ENCODE measurements at regions not wholly inside any gene's neighbourhood (a gene's known extent, or its start where the extent isn't known, plus 50 kb on each side); places are given as distances from the start of the nearest gene placed in this dataset.

DNA sequence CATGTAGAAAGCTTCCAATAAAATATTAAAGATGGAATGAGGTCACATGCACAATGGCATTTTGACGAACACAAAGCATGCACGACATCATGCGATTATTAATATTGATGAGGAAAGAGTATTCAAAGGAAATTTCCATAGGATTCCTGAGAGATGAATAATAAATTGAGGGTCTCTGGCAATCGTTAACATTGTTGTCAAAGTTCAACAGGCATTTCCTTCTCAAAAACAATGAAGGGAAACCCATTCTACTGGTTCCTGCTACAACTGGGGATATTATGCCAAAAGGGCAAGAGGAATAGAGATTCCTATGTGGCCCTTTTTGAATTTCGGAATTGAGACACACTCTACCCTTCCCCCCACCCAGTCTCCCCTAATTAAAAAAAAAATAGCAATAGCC, 128.3 kb upstream of the NUDT7 start:
- Mint-ChIP-seq H3K27ac (no peak overlapping the region), H3K4me1 (ENCODE audit: low read depth) (no peaks in the 10 kb centered on the region), H3K27me3 (peaks cover 20% of the 10 kb centered on the region), H3K9me3 (no peaks in the 10 kb centered on the region), H3K4me3 (no peak overlapping the region), H3K36me3 (ENCODE audit: low read depth) (no peaks in the 10 kb centered on the region)
- no peak for DNase-seq

DNA sequence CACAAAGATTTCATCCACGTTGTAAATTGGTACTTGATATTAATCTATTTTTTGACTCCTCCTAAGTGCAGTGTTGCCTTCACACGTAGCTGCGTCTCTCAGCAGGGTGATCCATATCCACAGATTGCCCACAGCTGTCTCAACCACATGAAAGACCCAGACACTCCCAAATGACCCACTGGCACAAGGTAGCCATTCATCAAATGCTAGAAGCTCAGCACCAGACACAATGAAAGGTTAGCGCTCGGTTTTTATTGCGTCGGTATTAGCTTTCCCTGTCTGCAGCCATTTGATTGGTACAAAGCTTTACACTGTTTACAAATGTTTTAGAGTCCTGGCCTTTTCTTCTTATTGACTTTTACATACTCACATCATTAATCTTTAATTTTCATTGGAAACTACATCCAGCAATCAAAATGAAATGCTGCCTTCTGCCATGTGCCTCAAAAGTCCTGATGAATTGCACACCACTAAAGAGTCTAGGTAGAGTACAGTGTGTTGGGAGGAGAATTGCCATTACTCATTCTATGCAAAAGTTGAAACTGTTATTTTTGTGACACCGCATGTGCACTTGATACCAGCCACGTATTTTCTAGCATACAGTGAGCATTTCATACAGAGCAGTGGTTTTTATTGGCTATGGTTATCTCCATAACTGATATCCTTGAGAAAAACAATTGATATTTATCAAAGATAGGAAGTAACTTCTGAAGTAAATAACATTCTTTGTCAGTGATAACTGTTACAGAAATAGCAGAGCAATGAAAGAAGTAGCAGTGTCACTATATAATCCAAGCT, 127.3 kb upstream of the NUDT7 start:
- Mint-ChIP-seq H3K9me3 (no peaks in the 10 kb centered on the region), H3K27me3 (peaks cover 24% of the 10 kb centered on the region), H3K36me3 (ENCODE audit: low read depth) (no peaks in the 10 kb centered on the region), H3K4me1 (ENCODE audit: low read depth) (no peaks in the 10 kb centered on the region), H3K4me3 (no peak overlapping the region), H3K27ac (no peak overlapping the region)
- DNase-seq, result no peak

DNA sequence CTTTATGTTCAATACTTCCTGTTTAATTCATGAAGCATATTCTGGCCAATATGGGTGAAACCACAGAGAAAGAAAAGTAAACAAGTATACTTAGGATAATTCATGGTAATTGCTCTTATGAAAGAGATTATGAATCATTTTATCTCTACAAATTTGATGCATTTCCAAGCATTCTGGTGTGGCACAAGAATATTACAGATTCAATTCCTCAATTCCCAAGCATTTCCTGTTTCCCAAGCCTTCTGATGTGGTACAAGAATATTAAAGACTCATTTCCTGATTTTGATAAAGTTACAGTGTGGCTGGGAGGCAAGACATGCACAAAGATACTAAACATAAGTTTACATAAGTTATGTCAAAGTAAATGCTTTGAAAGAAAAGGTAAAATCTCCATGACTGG, 126.1 kb upstream of the NUDT7 start:
- no peak for DNase-seq
- H3K4me3 Mint-ChIP-seq, result no peak overlapping the region

DNA sequence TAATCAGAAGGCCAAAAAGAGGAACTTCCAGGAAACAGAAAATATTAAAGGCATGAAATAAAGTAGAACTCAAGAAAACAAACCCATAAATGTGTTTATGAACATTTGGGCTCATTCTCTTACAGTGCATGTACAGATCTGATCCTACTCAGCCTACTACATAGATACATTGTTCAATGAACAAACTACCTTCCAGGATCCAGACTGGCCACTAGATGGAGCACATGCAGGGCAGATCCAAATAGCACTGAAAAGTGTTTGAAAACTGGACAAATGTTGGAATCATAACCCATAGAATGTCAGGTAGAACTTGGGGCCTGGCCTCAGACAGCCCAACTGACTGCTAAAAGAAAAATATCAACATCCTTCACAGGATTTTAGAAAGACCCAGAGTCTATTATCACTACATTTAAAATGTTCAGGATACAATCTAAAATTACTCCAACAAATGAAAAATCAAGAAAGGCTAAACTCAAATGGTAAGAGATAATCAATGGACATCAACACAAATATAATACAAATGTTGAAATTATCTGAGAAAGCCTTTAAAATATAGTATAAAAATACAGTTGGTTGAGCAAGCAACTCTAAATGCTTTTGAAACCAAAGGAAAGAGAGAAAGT, 122.4 kb upstream of the NUDT7 start:
- H3K27ac Mint-ChIP-seq, result no peak overlapping the region
- H3K4me1 Mint-ChIP-seq (ENCODE audit: low read depth), result no peaks in the 10 kb centered on the region
- H3K27me3 Mint-ChIP-seq, result peaks cover 22% of the 10 kb centered on the region
- DNase-seq, result no peak
- no peaks in the 10 kb centered on the region for H3K9me3 Mint-ChIP-seq
- no peak overlapping the region for H3K4me3 Mint-ChIP-seq
- no peaks in the 10 kb centered on the region for H3K36me3 Mint-ChIP-seq (ENCODE audit: low read depth)

More for the DNA sequence above, 126.1 kb upstream of the NUDT7 start:
- H3K36me3 Mint-ChIP-seq (ENCODE audit: low read depth), result no peaks in the 10 kb centered on the region
- peaks cover 30% of the 10 kb centered on the region for H3K27me3 Mint-ChIP-seq
- H3K4me1 Mint-ChIP-seq (ENCODE audit: low read depth), result no peaks in the 10 kb centered on the region
- H3K9me3 Mint-ChIP-seq, result no peaks in the 10 kb centered on the region
- H3K27ac Mint-ChIP-seq, result no peak overlapping the region

DNA sequence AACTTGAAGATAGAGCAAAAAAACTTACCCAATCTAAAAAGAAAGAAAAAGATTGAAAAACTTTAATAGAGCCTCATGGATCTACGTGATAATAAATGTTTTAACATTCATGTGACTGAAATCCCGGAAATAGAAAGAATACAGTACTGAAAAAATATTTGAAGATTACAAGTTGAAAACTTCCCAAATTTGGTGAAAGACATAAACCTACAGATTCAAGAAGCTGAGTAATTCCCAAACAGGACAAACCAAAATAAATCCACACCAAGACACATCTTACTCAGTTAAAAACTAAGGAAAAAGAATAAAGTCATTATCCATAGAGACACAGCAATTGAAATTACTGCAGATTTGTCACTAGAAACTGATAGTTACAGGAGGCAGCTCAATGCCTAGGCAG, 121.8 kb upstream of the NUDT7 start:
- Mint-ChIP-seq H3K36me3 (ENCODE audit: low read depth) (no peaks in the 10 kb centered on the region), H3K4me1 (ENCODE audit: low read depth) (no peaks in the 10 kb centered on the region), H3K27ac (no peak overlapping the region), H3K27me3 (peaks cover 22% of the 10 kb centered on the region), H3K9me3 (no peaks in the 10 kb centered on the region), H3K4me3 (no peak overlapping the region)
- no peak for DNase-seq

DNA sequence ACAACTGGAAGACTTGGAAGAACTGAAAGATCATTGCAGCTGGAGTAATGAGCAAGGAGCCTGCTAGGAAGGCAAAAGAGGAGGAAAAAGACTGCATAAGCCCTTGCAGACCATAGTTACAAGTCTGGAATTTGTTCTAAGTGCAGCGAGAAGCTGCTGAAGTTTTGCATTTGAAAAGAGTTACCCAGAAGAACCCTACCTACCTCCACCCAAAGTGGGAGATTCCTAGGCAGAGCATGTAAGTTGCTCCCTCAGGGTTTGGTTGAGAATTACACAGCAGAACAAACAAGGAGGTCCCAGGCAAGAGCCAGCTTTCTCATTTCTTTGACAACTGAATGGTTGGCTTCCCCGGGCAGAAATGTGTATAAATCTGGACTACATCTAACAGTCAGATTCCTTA, 118.7 kb upstream of the NUDT7 start:
- Mint-ChIP-seq H3K27me3 (peaks cover 14% of the 10 kb centered on the region), H3K4me3 (no peak overlapping the region), H3K4me1 (ENCODE audit: low read depth) (no peaks in the 10 kb centered on the region), H3K9me3 (no peaks in the 10 kb centered on the region), H3K36me3 (ENCODE audit: low read depth) (no peaks in the 10 kb centered on the region), H3K27ac (no peak overlapping the region)
- no peak for DNase-seq

DNA sequence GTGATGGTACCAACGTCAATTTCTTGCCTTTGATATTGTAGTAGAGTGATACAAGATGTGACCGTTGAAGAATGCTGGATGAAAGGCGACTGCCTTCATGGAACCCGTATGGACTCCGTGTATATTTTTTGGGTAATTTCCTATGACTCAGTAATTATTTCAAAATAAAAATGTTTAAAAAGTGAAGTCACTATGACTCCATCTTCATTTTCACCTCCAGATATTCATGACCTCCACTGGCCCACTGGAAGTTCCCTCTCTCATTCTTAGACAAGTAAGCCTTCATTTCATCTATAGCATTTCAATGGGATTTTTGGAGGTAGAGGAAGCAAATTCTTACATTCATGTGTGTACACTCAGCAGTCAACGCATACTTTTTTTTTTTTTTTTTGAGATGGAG, 111.8 kb upstream of the NUDT7 start:
- Mint-ChIP-seq H3K27ac (no peak overlapping the region), H3K9me3 (no peaks in the 10 kb centered on the region), H3K27me3 (peaks cover 13% of the 10 kb centered on the region), H3K4me3 (no peak overlapping the region), H3K36me3 (ENCODE audit: low read depth) (no peaks in the 10 kb centered on the region), H3K4me1 (ENCODE audit: low read depth) (no peaks in the 10 kb centered on the region)
- DNase-seq, result no peak

DNA sequence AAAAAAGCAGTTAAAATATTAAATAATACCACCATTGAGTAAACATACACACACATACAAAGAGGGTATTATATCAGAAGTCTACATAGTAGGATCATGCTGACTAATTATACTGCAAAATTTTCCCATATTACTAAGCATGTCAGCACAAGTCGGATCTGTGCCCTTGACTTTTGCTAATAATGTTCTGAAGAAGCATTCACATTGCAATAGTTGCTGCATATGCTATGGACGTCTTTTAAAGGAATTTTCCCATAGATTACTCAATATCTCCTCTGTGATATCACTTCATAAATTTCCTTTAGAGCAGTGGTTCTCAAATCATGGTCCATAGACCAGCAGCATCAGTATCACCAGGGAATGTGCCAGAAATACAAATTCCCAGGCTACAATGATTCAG, 110.9 kb upstream of the NUDT7 start:
- Mint-ChIP-seq H3K27me3 (peaks cover 13% of the 10 kb centered on the region), H3K36me3 (ENCODE audit: low read depth) (no peaks in the 10 kb centered on the region), H3K9me3 (no peaks in the 10 kb centered on the region), H3K4me1 (ENCODE audit: low read depth) (no peaks in the 10 kb centered on the region), H3K27ac (no peak overlapping the region), H3K4me3 (no peak overlapping the region)
- DNase-seq, result no peak

DNA sequence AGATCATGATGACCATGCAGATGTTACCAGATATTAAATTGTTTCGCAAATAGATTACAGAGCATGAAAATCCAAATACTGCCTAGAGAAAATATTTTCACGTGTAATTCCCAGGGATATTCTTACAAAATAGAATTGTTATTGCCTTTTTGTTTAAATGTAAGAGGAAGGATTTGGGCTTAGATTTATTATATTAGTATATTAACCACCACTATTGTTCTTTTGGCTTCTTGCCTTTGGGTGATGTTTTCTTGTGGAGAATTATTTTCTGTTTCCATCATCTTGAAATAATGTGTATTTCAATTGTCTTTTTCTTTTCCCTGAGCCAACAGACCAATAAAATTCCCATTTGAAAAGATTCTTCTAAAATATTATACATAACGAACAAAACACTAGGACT, 109.7 kb upstream of the NUDT7 start:
- H3K27me3 Mint-ChIP-seq, result peaks cover 20% of the 10 kb centered on the region
- H3K27ac Mint-ChIP-seq, result no peak overlapping the region
- no peaks in the 10 kb centered on the region for H3K36me3 Mint-ChIP-seq (ENCODE audit: low read depth)
- no peaks in the 10 kb centered on the region for H3K9me3 Mint-ChIP-seq
- no peak for DNase-seq
- H3K4me1 Mint-ChIP-seq (ENCODE audit: low read depth), result no peaks in the 10 kb centered on the region
- H3K4me3 Mint-ChIP-seq, result no peak overlapping the region

DNA sequence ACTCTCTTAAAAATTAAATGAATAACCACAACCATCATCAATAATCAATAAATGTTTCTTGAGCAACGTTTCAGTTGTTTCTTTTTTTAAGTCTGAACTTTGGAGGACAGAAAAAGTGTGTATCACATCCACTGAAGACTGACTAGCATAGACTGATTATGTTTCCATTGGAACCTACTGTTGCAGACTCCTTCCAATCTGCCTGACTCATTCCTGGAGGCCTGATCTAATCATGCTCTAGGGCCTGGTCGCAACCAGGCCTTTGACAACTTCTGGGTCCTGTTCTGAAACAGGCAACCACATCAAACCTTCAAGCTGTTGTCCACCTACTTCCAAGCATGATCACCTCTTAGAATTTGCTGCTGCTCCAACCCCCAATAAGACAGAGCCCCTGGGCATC, 109.2 kb upstream of the NUDT7 start:
- Mint-ChIP-seq H3K4me1 (ENCODE audit: low read depth) (no peaks in the 10 kb centered on the region), H3K4me3 (no peak overlapping the region), H3K27me3 (peaks cover 23% of the 10 kb centered on the region), H3K27ac (no peak overlapping the region), H3K9me3 (no peaks in the 10 kb centered on the region), H3K36me3 (ENCODE audit: low read depth) (no peaks in the 10 kb centered on the region)
- no peak for DNase-seq

DNA sequence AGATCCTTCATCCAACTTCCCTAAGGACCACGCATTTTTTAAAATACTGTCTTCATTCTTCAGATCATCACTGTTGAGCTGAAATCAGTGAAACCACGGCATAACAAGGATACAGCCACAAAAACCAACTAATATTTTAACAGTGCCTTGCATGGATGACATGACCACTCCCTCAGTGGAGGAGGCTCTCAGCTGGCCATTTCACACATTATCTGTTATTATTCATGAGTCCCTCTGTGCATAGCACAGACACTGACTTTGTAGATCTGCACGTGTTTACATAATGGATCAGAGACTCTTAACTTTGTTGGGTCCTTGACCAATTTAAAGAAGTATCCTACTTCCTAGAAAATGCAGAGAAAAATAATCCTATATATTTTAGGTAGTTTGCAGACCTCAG, 104.8 kb upstream of the NUDT7 start:
- DNase-seq, result no peak
- H3K27me3 Mint-ChIP-seq, result peaks cover 20% of the 10 kb centered on the region
- no peak overlapping the region for H3K4me3 Mint-ChIP-seq
- H3K27ac Mint-ChIP-seq, result no peak overlapping the region
- no peaks in the 10 kb centered on the region for H3K4me1 Mint-ChIP-seq (ENCODE audit: low read depth)
- H3K36me3 Mint-ChIP-seq (ENCODE audit: low read depth), result no peaks in the 10 kb centered on the region
- no peaks in the 10 kb centered on the region for H3K9me3 Mint-ChIP-seq

DNA sequence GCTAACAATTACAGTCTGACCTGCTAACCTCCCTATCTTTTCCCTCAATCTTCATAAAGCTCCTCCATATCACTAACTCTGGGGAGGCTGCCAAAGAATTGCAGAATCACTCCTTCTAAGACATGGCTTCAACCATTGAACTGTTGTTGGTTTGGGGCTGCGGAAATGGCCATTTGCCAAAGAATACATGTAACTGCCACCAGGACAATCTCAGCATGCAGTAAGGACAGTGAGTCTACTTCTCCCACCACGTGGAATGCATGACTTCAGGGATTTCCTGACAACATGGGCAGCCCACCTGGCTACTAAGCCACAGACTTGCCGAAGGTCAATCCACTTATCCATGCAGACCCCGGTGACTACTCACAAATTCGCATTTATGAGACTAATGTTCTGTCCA, 104.3 kb upstream of the NUDT7 start:
- no peaks in the 10 kb centered on the region for H3K36me3 Mint-ChIP-seq (ENCODE audit: low read depth)
- no peak overlapping the region for H3K4me3 Mint-ChIP-seq
- peaks cover 20% of the 10 kb centered on the region for H3K27me3 Mint-ChIP-seq
- H3K4me1 Mint-ChIP-seq (ENCODE audit: low read depth), result no peaks in the 10 kb centered on the region
- H3K9me3 Mint-ChIP-seq, result no peaks in the 10 kb centered on the region
- DNase-seq, result no peak
- H3K27ac Mint-ChIP-seq, result no peak overlapping the region

DNA sequence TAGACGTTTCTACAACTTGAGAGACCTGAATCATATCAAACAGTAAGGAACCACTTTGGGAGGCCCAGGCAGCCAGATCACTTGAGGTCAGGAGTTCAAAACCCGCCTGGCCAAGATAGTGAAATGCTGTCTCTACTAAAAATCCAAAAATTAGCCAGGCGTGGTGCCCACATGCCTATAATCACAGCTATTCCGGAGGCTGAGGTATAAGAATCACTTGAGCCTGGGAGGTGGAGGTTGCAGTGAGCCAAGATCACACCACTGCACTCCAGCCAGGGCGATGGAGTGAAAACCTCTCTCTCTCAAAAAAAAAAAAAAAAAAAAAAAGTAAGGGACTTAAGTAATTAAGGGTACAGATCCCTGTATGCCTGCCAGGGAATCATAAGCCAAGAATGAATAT, 103.4 kb upstream of the NUDT7 start:
- no peak overlapping the region for H3K4me3 Mint-ChIP-seq
- no peaks in the 10 kb centered on the region for H3K36me3 Mint-ChIP-seq (ENCODE audit: low read depth)
- H3K27me3 Mint-ChIP-seq, result peaks cover 20% of the 10 kb centered on the region
- no peak for DNase-seq
- no peaks in the 10 kb centered on the region for H3K4me1 Mint-ChIP-seq (ENCODE audit: low read depth)
- no peak overlapping the region for H3K27ac Mint-ChIP-seq
- H3K9me3 Mint-ChIP-seq, result no peaks in the 10 kb centered on the region

DNA sequence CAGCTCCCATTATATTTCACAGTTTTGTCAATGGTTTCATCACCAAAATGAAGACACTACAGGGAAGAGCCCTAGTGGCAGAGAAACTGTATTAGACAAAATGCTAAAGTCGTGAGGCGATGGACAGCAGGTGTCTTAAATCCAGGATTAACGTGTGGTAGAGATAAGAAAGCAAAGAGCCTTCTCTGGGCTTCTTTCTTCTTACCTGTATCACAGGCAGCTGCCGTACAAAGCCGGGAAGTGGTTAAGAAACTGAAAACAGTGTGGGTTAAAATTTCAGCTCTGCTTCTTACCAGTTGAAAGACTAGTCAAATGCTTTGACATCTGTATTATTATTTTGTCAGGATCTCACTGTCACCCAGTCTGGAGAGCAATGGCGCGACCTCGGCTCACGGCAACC, 98.2 kb upstream of the NUDT7 start:
- Mint-ChIP-seq H3K4me3 (no peak overlapping the region), H3K9me3 (peaks cover 3% of the 10 kb centered on the region), H3K4me1 (ENCODE audit: low read depth) (no peaks in the 10 kb centered on the region), H3K27ac (no peak overlapping the region), H3K36me3 (ENCODE audit: low read depth) (no peaks in the 10 kb centered on the region), H3K27me3 (peaks cover 8% of the 10 kb centered on the region)
- DNase-seq, result no peak

DNA sequence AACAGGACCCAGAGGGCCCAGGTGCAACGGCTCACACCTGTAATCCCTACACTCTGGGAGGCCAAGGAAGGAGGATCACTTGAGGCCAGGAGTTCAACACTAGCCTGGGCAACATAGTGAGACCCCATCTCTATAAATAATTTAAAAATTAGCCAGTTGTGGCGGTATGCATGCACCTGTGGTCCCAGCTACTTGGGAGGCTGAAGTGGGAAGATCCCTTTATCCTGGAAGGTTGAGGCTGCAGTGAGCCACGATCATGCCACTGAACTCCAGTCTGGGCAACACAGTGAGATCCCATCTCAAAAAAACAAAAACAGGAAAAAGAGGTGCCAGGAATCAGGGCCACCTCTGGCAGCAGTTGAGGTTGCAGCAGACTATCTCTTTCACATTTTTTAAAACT, 85.7 kb upstream of the NUDT7 start:
- Mint-ChIP-seq H3K27me3 (peaks cover 38% of the 10 kb centered on the region), H3K27ac (no peak overlapping the region), H3K4me3 (no peak overlapping the region), H3K9me3 (no peaks in the 10 kb centered on the region), H3K36me3 (ENCODE audit: low read depth) (no peaks in the 10 kb centered on the region), H3K4me1 (ENCODE audit: low read depth) (no peaks in the 10 kb centered on the region)
- DNase-seq, result no peak

Measured in activated T-cell treated with anti-CD3 and anti-CD28 coated beads, Interleukin-2, amount 50 U/mL, for 24 hours (primary cell).